ENCODE measurements at regions not wholly inside any gene's neighbourhood (a gene's known extent, or its start where the extent isn't known, plus 50 kb on each side); places are given as distances from the start of the nearest gene placed in this dataset.

GRCh38 chr7:11895337-11895736, 63.3 kb upstream of the THSD7A start:
- DNase-seq: no peak

GRCh38 chr7:11896663-11897062, 64.7 kb upstream of the THSD7A start:
- DNase-seq: no peak

- DNase-seq: no peak
These were observed 67.2 kb upstream of the THSD7A start for GRCh38 chr7:11899247-11899646.

GRCh38 chr7:11910253-11910652, 78.3 kb upstream of the THSD7A start:
- DNase-seq: no peak

- no peak for DNase-seq
These were observed 79.9 kb upstream of the THSD7A start for GRCh38 chr7:11911900-11912299.

- DNase-seq: no peak
These were observed 82.6 kb upstream of the THSD7A start for GRCh38 chr7:11914645-11915044.

GRCh38 chr7:11923376-11923930, 91.5 kb upstream of the THSD7A start:
- no peak for DNase-seq

GRCh38 chr7:11931307-11931706, 99.3 kb upstream of the THSD7A start:
- DNase-seq: no peak

- DNase-seq: no peak
These were observed 102.8 kb upstream of the THSD7A start for GRCh38 chr7:11934796-11935195.

GRCh38 chr7:11935905-11936304, 103.9 kb upstream of the THSD7A start:
- no peak for DNase-seq

- no peak for DNase-seq
These were observed 114.8 kb upstream of the THSD7A start for GRCh38 chr7:11946794-11947193.

- DNase-seq: no peak
These were observed 118.3 kb upstream of the THSD7A start for GRCh38 chr7:11950281-11950680.

- DNase-seq: no peak
These were observed 118.9 kb upstream of the THSD7A start for GRCh38 chr7:11950942-11951341.

- no peak for DNase-seq
These were observed 119.9 kb upstream of the THSD7A start for GRCh38 chr7:11951909-11952308.

- DNase-seq: no peak
These were observed 121.0 kb upstream of the THSD7A start for GRCh38 chr7:11952972-11953371.

- DNase-seq: no peak
These were observed 125.0 kb upstream of the THSD7A start for GRCh38 chr7:11956991-11957390.

- no peak for DNase-seq
These were observed 126.0 kb upstream of the THSD7A start for GRCh38 chr7:11957956-11958355.

GRCh38 chr7:11959121-11959520, 127.1 kb upstream of the THSD7A start:
- no peak for DNase-seq

GRCh38 chr7:11960621-11961020, 128.6 kb upstream of the THSD7A start:
- DNase-seq: no peak

- no peak for DNase-seq
These were observed 137.6 kb upstream of the THSD7A start for GRCh38 chr7:11969643-11970042.

GRCh38 chr7:11970132-11970531, 138.1 kb upstream of the THSD7A start:
- no peak for DNase-seq

GRCh38 chr7:11985376-11985775, 153.4 kb upstream of the THSD7A start:
- no peak for DNase-seq

GRCh38 chr7:11985971-11986370, 154.0 kb upstream of the THSD7A start:
- no peak for DNase-seq

GRCh38 chr7:11988186-11988585, 156.2 kb upstream of the THSD7A start:
- no peak for DNase-seq

GRCh38 chr7:12002428-12002827, 170.4 kb upstream of the THSD7A start:
- DNase-seq: no peak

- no peak for DNase-seq
These were observed 172.6 kb upstream of the THSD7A start for GRCh38 chr7:12004581-12004980.

Measured in activated CD4-positive, CD25-positive, alpha-beta regulatory T cell treated with anti-CD3 and anti-CD28 coated beads, Interleukin-2, amount 50 U/mL, for 72 hours (primary cell).